HCT116 (cell line): ENCODE measurements at regions not wholly inside any gene's neighbourhood (a gene's known extent, or its start where the extent isn't known, plus 50 kb on each side); places are given as distances from the start of the nearest gene placed in this dataset.
A peak's percentile ranks its signal among the peaks of the same experiment; 100 is the strongest.

Experiments used
- ATAC-seq: fragments of 200-7000 bp; cut with Tn5 transposase; 2 replicates; pipeline ENCODE4 v1.9.1; 2020; ENCODE audit warnings: mild to moderate bottlenecking, moderate library complexity
- BruUV-seq: library from RNA; stranded (reverse); fragments of 400-500 nt; replicated peaks from 2 replicates; lab custom pipeline; 2021; lab: Mats Ljungman, UMichigan
- CTCF ChIA-PET: fragments of 300-600 bp; sonication (Branson Sonifier 250); formaldehyde crosslinking; loops from one replicate; lab custom pipeline; 2021; ENCODE audit warnings: antibody characterized with exemption; lab: Charles Lee
- POLR2A ChIA-PET: fragments of 300-600, 350-600 bp; sonication (Branson Sonifier 250); formaldehyde crosslinking; loops from one replicate; lab custom pipeline; 2021; ENCODE audit warnings: antibody characterized with exemption; lab: Charles Lee
- RAD21 ChIA-PET, 2 experiments: fragments of 300-600 bp; sonication (Branson Sonifier 250); formaldehyde crosslinking; loops; one replicate each; lab custom pipeline; 2023; ENCODE audit warnings: low total read pairs in 2 of 2; ENCODE audit not compliant: uncharacterized antibody in 2 of 2, unreplicated experiment in 2 of 2, low non-redundant PET in 1 of 2; lab: Charles Lee
- DNase-seq: peaks from one replicate; pipeline ENCODE4 v3.0.0-alpha.2; 2010; ENCODE audit warnings: low read depth, low spot score
- H2AFZ ChIP-seq: fragments of 200-600 bp; shearing (Covaris generic), sonication (generic); 2 replicates; pipeline ENCODE4 v1.6.1; 2017; ENCODE audit warnings: low read depth, mixed run types, mixed read lengths, antibody characterized with exemption, low read length; ENCODE audit not compliant: poor library complexity, severe bottlenecking
- H3K27ac ChIP-seq: 2 replicates; pipeline ENCODE4 v1.5.1; 2012; ENCODE audit warnings: low read depth, low read length
- H3K27me3 ChIP-seq: fragments of 200-600 bp; sonication (generic); 2 replicates; pipeline ENCODE4 v1.6.1; 2016; ENCODE audit warnings: mixed run types, low read length, mixed read lengths; ENCODE audit not compliant: insufficient read depth
- H3K36me3 ChIP-seq, 2 experiments: fragments of 200-500 bp in 1 of 2; fragments of 200-600 bp in 1 of 2; sonication (Bioruptor generic) in 1 of 2; sonication (generic) in 1 of 2; 2 replicates each; pipeline versions ENCODE4 v1.5.1 to v1.6.1; 2014 to 2016; ENCODE audit warnings: low read length in 2 of 2, inconsistent platforms in 1 of 2, mixed read lengths in 1 of 2, mixed run types in 1 of 2; ENCODE audit not compliant: insufficient read depth in 2 of 2, control insufficient read depth in 1 of 2
- H3K4me1 ChIP-seq, 2 experiments: fragments of 200-600 bp in 1 of 2; sonication (generic) in 1 of 2; 2 replicates each; pipeline versions ENCODE4 v1.5.1 to v1.6.1; 2012 to 2017; ENCODE audit warnings: low read length in 2 of 2, inconsistent platforms in 1 of 2, mild to moderate bottlenecking in 1 of 2, mixed read lengths in 1 of 2, mixed run types in 1 of 2, moderate library complexity in 1 of 2; ENCODE audit not compliant: insufficient read depth in 2 of 2, control insufficient read depth in 1 of 2
- H3K4me2 ChIP-seq: fragments of 200-600 bp; sonication (generic); 2 replicates; pipeline ENCODE4 v1.6.1; 2017; ENCODE audit warnings: mixed run types, low read length, mixed read lengths
- H3K4me3 ChIP-seq, 2 experiments: fragments of 200-600 bp in 1 of 2; sonication (generic) in 1 of 2; replicated peaks in 1 of 2; 2 replicates each; pipeline ENCODE4 v1.5.1; 2011 to 2016; ENCODE audit warnings: low read length in 2 of 2, control low read depth in 1 of 2, low read depth in 1 of 2, mild to moderate bottlenecking in 1 of 2, mixed read lengths in 1 of 2, mixed run types in 1 of 2
- H3K79me2 ChIP-seq: fragments of 200-600 bp; sonication (generic); 2 replicates; pipeline ENCODE4 v1.6.1; 2017; ENCODE audit warnings: mild to moderate bottlenecking, mixed run types, low read length, moderate library complexity, mixed read lengths; ENCODE audit not compliant: insufficient read depth
- H3K9ac ChIP-seq: fragments of 200-600 bp; sonication (generic); 2 replicates; pipeline ENCODE4 v1.6.1; 2016; ENCODE audit warnings: low read length, mixed read lengths
- H3K9me2 ChIP-seq: fragments of 200-600 bp; sonication (generic), shearing (Covaris generic); 2 replicates; pipeline ENCODE4 v1.6.1; 2017; ENCODE audit warnings: mixed run types, mild to moderate bottlenecking, moderate library complexity; ENCODE audit not compliant: insufficient read depth
- H3K9me3 ChIP-seq, 2 experiments: fragments of 200-500 bp in 1 of 2; fragments of 200-600 bp in 1 of 2; sonication (Bioruptor generic) in 1 of 2; sonication (generic) in 1 of 2; 2 replicates each; pipeline ENCODE4 v1.6.1; 2014 to 2017; ENCODE audit warnings: low read length in 2 of 2, mixed read lengths in 2 of 2, inconsistent platforms in 1 of 2, low read depth in 1 of 2, mild to moderate bottlenecking in 1 of 2, mixed run types in 1 of 2, moderate library complexity in 1 of 2; ENCODE audit not compliant: control insufficient read depth in 1 of 2, insufficient read depth in 1 of 2
- H4K20me1 ChIP-seq: fragments of 200-600 bp; sonication (generic), shearing (Covaris generic); 2 replicates; pipeline ENCODE4 v1.6.1; 2017; ENCODE audit warnings: mixed run types, mild to moderate bottlenecking, moderate library complexity; ENCODE audit not compliant: insufficient read depth
- ATF3 ChIP-seq: IDR thresholded peaks from 2 replicates; pipeline ENCODE4 v1.6.1; 2012
- CBX3 ChIP-seq: IDR thresholded peaks from 2 replicates; pipeline ENCODE4 v1.6.1; 2012; ENCODE audit warnings: low read depth
- CEBPB ChIP-seq: IDR thresholded peaks from 2 replicates; pipeline ENCODE4 v1.6.1; 2012; ENCODE audit warnings: low read depth
- CTCF ChIP-seq, 3 experiments: fragments of 200-600 bp in 1 of 3; sonication (generic) in 1 of 3; IDR thresholded peaks in 2 of 3; conservative IDR thresholded peaks in 1 of 3; 2 replicates each; pipeline ENCODE4 v1.5.1; 2012 to 2017; ENCODE audit warnings: low read depth in 2 of 3, low read length in 2 of 3, antibody characterized with exemption in 1 of 3, borderline replicate concordance in 1 of 3, control low read depth in 1 of 3, mild to moderate bottlenecking in 1 of 3, mixed read lengths in 1 of 3, mixed run types in 1 of 3, moderate library complexity in 1 of 3; ENCODE audit not compliant: insufficient read depth in 1 of 3
- ELF1 ChIP-seq: IDR thresholded peaks from 2 replicates; pipeline ENCODE4 v1.6.1; 2012; ENCODE audit warnings: low read depth, borderline replicate concordance
- EZH2 ChIP-seq: fragments of 200-600 bp; sonication (generic); IDR thresholded peaks from 2 replicates; pipeline ENCODE4 v1.6.1; 2017; ENCODE audit warnings: antibody characterized with exemption, mixed run types
- EZH2phosphoT487 ChIP-seq: fragments of 200-600 bp; IDR thresholded peaks from 2 replicates; pipeline ENCODE4 v1.6.1; 2018; ENCODE audit warnings: antibody characterized with exemption, borderline replicate concordance
- FOSL1 ChIP-seq: IDR thresholded peaks from 2 replicates; pipeline ENCODE4 v1.6.1; 2012; ENCODE audit warnings: low read depth
- MAX ChIP-seq: IDR thresholded peaks from 2 replicates; pipeline ENCODE4 v1.6.1; 2012
- POLR2A ChIP-seq: IDR thresholded peaks from 2 replicates; pipeline ENCODE4 v1.7.0; 2011; ENCODE audit warnings: borderline replicate concordance; ENCODE audit not compliant: insufficient read depth, insufficient read length; ENCODE audit errors: extremely low read depth
- POLR2AphosphoS5 ChIP-seq: IDR thresholded peaks from 2 replicates; pipeline ENCODE4 v1.6.1; 2011; ENCODE audit warnings: mild to moderate bottlenecking, low read depth, low read length, moderate library complexity
- RAD21 ChIP-seq: IDR thresholded peaks from 2 replicates; pipeline ENCODE4 v1.6.1; 2012; ENCODE audit warnings: low read depth, mild to moderate bottlenecking
- REST ChIP-seq: IDR thresholded peaks from 2 replicates; pipeline ENCODE4 v1.6.1; 2012; ENCODE audit warnings: low read depth
- SIN3A ChIP-seq: IDR thresholded peaks from 2 replicates; pipeline ENCODE4 v1.6.1; 2012; ENCODE audit warnings: low read depth
- SP1 ChIP-seq: IDR thresholded peaks from 2 replicates; pipeline ENCODE4 v1.6.1; 2012; ENCODE audit warnings: low read depth
- SRF ChIP-seq: IDR thresholded peaks from 2 replicates; pipeline ENCODE4 v1.6.1; 2012; ENCODE audit warnings: low read depth
- TCF7L2 ChIP-seq: IDR thresholded peaks from 2 replicates; pipeline ENCODE4 v1.7.0; 2011; ENCODE audit warnings: borderline replicate concordance, inconsistent platforms; ENCODE audit not compliant: insufficient read depth, insufficient read length; ENCODE audit errors: extremely low read depth
- YY1 ChIP-seq: IDR thresholded peaks from 2 replicates; pipeline ENCODE4 v1.6.1; 2011; ENCODE audit warnings: low read length, low read depth, moderate library complexity, mild to moderate bottlenecking; ENCODE audit not compliant: insufficient replicate concordance; ENCODE audit errors: extremely low read depth
- ZBTB33 ChIP-seq: IDR thresholded peaks from 2 replicates; pipeline ENCODE4 v1.6.1; 2011; ENCODE audit warnings: mild to moderate bottlenecking, low read length, moderate library complexity; ENCODE audit not compliant: insufficient replicate concordance; ENCODE audit errors: extremely low read depth
- ZFX ChIP-seq: fragments of 450-650 bp; IDR thresholded peaks from 2 replicates; pipeline ENCODE4 v1.6.1; 2017
- ZNF274 ChIP-seq: fragments of 200-500 bp; sonication (Bioruptor generic); IDR thresholded peaks from 2 replicates; pipeline ENCODE4 v1.6.1; 2014; ENCODE audit warnings: mild to moderate bottlenecking, low read depth, low read length, inconsistent platforms
- intact Hi-C: fragments of 100-400 bp; cut with micrococcal nuclease; formaldehyde crosslinking; loops from 2 replicates; pipeline ENCODE4 v1.10.0; 2022

GRCh38 chr12:98399532-98399931 is 115.9 kb upstream of the TMPO start:
- Histone ChIP-seq H3K4me3 (peak overlapping the region in 1 of 2 experiments; percentile 16; a peak in 2 of 4 replicates), H3K9me3 (no peaks in the 10 kb centered on the region), H3K9me2 (no peaks in the 10 kb centered on the region), H3K79me2 (no peaks in the 10 kb centered on the region), H2AFZ (peak overlapping the region; percentile 47), H3K36me3 (no peaks in the 10 kb centered on the region), H3K4me2 (peak overlapping the region; percentile 65), H4K20me1 (no peaks in the 10 kb centered on the region), H3K27ac (peak overlapping the region; percentile 88), H3K9ac (peak overlapping the region; percentile 29), H3K27me3 (no peaks in the 10 kb centered on the region), H3K4me1 (peaks cover 68 to 77% of the 10 kb centered on the region in 2 experiments)
- no TSS peak for BruUV-seq
- ATAC-seq (peak; percentile 71), DNase-seq (peak; percentile 82)
- ChIA-PET CTCF (interaction anchor here (0.8 kb wide), 1 partner anchor 19 kb away, joined by 3 read pairs; no protein-coding TSS in a partner anchor), RAD21 (no interaction called here), POLR2A (no interaction called here)
- intact Hi-C loops, result loop anchor here (5.0 kb wide), 2 partner anchors 1412 to 1822 kb away; no protein-coding TSS in a partner anchor
- TF ChIP-seq REST (no peak), MAX (peak; percentile 87), EZH2phosphoT487 (no peak), SP1 (peak; percentile 93), YY1 (no peak), EZH2 (no peak), FOSL1 (peak; percentile 88), POLR2AphosphoS5 (peak; percentile 63; the same call in 1 of the 2 replicates), ATF3 (no peak), CBX3 (peak; percentile 73; the same call in 1 of the 2 replicates), TCF7L2 (peak; percentile 96), CTCF (IDR thresholded peaks at IDR 0.05 in 2 of 3, conservative IDR thresholded peaks at IDR 0.05 in 1 of 3; ENCODE audit: borderline replicate concordance in 1 of 3, insufficient read depth in 1 of 3, low read depth in 2 of 3, low read length in 2 of 3) (no peak), ELF1 (no peak), SIN3A (no peak; the same call in 1 of the 2 replicates), ZNF274 (no peak), RAD21 (no peak), POLR2A (no peak), CEBPB (no peak; the same call in 1 of the 2 replicates), SRF (no peak; the same call in 1 of the 2 replicates), ZFX (no peak), ZBTB33 (no peak)
